Fibroblast of pulmonary artery (primary cell): ENCODE measurements at regions not wholly inside any gene's neighbourhood (a gene's known extent, or its start where the extent isn't known, plus 50 kb on each side); places are given as distances from the start of the nearest gene placed in this dataset.

ENCODE experiments used
- DNase-seq: peaks from one replicate; pipeline ENCODE4 v3.0.0-alpha.2; 2010; ENCODE audit warnings: low read depth
- H3K4me3 ChIP-seq: replicated peaks from 2 replicates; pipeline ENCODE4 v1.5.1; 2011; ENCODE audit warnings: low read depth, mild to moderate bottlenecking, control low read depth, low read length, moderate library complexity
- TF ChIP-seq, protein P1 (sequence below): IDR thresholded peaks from 2 replicates; pipeline ENCODE4 v1.5.1; 2011; ENCODE audit warnings: mild to moderate bottlenecking, control low read depth, low read length, inconsistent platforms; ENCODE audit errors: missing control alignments

DNA sequence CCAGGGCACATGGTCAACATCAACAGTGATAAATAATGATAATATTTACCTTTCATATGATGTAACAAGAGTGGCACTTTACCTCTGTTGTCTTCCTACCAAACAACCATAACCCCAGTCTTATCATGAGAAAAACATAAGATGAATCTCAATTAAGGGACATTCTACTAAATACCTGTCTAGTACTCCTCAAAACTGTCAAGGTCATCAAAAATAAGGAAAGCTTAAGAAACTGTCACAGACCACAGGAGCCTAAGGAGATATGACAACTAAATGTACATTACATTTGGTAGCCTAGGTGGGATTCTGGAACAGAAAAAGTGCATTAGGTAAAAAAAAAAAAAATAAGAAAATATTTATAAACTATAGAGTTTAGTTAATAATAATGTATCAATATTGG lies 118.1 kb downstream of the CCDC34 start:
- H3K4me3 ChIP-seq, result no peak overlapping the region
- TF ChIP-seq, protein P1, sequence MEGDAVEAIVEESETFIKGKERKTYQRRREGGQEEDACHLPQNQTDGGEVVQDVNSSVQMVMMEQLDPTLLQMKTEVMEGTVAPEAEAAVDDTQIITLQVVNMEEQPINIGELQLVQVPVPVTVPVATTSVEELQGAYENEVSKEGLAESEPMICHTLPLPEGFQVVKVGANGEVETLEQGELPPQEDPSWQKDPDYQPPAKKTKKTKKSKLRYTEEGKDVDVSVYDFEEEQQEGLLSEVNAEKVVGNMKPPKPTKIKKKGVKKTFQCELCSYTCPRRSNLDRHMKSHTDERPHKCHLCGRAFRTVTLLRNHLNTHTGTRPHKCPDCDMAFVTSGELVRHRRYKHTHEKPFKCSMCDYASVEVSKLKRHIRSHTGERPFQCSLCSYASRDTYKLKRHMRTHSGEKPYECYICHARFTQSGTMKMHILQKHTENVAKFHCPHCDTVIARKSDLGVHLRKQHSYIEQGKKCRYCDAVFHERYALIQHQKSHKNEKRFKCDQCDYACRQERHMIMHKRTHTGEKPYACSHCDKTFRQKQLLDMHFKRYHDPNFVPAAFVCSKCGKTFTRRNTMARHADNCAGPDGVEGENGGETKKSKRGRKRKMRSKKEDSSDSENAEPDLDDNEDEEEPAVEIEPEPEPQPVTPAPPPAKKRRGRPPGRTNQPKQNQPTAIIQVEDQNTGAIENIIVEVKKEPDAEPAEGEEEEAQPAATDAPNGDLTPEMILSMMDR, result no peak
- no peak for DNase-seq

DNA sequence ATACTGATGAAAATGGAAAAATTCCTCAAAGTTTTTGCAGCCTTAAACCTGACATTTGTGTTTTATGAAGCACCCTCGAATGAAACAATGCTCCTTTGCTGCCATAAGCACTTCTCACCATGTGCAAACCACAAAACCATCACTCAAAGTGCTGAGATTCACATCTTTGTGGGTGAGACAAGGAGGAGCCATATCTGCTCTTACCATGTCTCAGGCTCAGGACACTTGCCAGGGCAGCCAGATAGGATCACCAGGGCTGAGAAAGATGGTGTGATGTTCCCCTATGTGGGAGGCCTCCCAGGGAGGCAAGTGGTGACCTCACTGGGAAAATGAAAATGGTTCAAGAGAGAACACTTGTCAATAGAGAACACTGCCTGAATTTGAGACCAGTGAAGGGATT lies 120.4 kb downstream of the CCDC34 start:
- peak; percentile 26 for DNase-seq
- TF ChIP-seq, protein P1, result no peak
- H3K4me3 ChIP-seq, result no peak overlapping the region

DNA sequence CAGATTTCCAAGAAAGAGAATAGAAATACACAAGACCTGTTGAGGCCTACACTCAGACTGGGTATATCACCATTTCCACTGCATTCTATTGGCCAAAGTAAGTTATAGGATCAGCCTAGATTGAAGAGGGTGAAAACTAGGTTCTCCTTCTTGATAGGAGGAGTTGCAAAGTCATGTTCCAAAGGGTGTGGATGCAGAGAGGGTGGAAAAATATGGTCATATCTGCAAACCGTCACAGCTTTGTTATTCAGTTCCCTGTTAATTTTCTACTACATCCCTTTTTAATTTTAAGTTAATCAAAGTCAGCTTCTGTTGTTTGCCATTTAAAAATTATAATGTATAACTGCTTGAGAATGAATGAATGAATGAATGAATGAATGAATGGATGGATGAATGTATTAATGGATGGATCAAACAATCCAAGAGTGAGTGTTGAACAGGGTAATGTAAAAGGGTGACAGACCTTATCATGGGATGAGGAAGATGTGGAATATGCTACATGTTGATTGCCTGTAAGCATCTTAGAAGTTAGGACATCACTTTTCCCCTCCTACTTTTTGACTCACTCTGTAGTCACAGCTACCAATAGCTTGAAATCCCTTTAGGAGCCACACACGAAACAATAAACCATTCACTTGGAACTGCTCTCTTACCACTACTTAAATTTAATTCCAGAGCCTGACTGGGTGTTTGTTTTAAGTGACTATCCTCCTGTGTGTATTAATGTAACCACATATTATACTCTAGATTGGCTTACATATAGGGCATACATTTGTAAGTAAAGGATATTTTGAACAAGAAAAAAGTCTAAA lies 121.5 kb downstream of the CCDC34 start:
- peak; percentile 59 for DNase-seq
- TF ChIP-seq, protein P1, result no peak
- no peak overlapping the region for H3K4me3 ChIP-seq

DNA sequence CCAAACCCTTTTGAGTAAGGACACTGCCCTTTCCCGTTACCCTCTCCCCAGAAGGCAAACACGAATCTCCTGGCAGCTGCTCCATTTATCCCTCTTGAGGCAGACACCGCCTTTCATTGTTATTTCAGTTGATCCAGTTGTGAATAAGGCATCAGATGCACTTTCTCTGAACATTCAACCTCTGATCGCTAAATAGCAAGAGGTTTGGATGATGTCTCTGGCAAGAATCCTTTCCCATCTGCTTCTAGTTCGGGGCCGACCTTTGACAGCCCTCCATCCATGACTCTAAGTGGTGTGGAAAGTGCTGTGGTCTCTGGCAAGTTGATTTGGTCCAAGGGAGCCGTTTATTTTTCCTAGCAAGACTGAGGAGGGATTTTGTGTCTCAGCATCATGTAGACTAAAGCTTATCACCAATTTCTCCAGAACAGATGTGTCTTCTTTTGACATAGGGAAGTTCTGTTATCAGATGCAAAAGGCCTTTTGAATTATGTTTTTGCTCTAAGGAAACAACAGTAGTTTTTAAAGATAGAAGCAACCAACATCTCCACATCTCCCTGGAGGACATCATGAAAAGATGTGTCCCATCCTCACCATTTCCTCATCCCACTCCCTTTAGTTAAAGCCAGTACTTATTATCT lies 123.6 kb downstream of the CCDC34 start:
- DNase-seq, result no peak
- TF ChIP-seq, protein P1, result no peak
- H3K4me3 ChIP-seq, result no peak overlapping the region

DNA sequence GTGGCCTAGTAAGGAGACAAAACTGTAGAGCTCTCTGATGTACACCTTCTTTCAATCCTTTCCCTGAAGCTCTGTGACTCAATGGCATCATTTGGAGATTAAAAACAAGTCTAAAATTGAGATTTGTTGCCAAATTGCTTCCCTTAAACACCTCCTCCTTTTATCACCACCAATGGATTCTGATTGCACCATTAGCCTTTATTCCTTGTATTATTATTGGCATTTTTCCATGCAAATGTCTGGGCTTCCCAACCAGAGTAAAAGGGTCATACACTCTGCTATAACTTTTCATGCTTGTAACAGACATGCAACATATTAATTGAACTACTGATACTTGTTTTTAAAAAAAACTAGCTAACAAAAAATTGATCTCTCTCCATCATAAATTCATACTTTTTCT lies 124.2 kb downstream of the CCDC34 start:
- DNase-seq, result no peak
- no peak overlapping the region for H3K4me3 ChIP-seq
- TF ChIP-seq, protein P1, result no peak

DNA sequence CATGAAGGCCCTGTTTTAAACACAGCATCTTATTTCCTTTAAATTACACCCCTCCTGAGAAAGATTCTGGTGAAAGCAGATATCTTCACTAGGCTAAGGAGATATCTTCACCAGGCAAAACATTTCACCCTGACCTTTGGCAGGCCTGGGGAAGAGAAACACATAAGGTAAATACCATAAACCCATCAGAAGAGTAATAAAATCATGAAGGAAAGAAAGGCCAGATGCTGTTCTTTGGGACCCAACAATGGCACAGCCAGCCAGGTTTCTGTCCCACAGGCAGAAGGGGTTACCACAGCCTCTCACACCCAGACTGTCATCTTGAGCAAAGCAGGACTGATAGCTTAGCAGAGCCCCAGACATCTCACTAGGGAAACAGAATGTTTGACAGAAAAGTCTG lies 125.4 kb downstream of the CCDC34 start:
- no peak for DNase-seq
- TF ChIP-seq, protein P1, result no peak
- H3K4me3 ChIP-seq, result no peak overlapping the region
